ENCODE measurements at regions not wholly inside any gene's neighbourhood (a gene's known extent, or its start where the extent isn't known, plus 50 kb on each side); places are given as distances from the start of the nearest gene placed in this dataset.

DNA sequence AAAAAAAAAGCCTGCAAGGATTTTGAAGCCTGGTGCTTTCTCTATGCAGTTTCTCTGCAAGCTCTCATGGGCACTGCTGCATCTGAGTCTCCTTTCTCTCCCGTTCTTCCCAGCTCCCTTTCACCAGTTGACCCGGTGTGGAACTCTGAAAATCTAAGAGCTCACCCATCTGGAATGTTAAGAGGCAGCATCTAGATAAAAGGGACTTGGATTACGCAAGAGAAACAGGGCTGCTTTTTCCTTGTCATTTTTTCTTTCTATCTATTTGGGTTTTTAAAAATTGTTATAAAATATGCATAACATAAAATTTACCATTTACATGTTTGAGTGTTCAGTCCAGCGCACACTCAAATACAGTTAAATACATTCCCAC, 95.2 kb upstream of the RPS6KA3 start:
- TF ChIP-seq, protein P1, sequence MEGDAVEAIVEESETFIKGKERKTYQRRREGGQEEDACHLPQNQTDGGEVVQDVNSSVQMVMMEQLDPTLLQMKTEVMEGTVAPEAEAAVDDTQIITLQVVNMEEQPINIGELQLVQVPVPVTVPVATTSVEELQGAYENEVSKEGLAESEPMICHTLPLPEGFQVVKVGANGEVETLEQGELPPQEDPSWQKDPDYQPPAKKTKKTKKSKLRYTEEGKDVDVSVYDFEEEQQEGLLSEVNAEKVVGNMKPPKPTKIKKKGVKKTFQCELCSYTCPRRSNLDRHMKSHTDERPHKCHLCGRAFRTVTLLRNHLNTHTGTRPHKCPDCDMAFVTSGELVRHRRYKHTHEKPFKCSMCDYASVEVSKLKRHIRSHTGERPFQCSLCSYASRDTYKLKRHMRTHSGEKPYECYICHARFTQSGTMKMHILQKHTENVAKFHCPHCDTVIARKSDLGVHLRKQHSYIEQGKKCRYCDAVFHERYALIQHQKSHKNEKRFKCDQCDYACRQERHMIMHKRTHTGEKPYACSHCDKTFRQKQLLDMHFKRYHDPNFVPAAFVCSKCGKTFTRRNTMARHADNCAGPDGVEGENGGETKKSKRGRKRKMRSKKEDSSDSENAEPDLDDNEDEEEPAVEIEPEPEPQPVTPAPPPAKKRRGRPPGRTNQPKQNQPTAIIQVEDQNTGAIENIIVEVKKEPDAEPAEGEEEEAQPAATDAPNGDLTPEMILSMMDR (conservative IDR thresholded peaks at IDR 0.05) = no peak
- TF ChIP-seq ZFX (IDR thresholded peaks at IDR 0.05) = no peak
